Embryonic facial prominence (tissue), 1 donor: ENCODE measurements at regions not wholly inside any gene's neighbourhood (a gene's known extent, or its start where the extent isn't known, plus 50 kb on each side); places are given as distances from the start of the nearest gene placed in this dataset.
"Not testable (repeated sequence)": the region's sequence is repeated elsewhere in the genome, so short reads cannot be mapped to it uniquely, and the experiment has no call there.

Experiments
- DNase-seq: peaks from one replicate; pipeline ENCODE4 v3.0.0-alpha.2; 2016; ENCODE audit errors: extremely low spot score

GRCh38 chr5:130955041-130955440 lies 210.0 kb downstream of the HINT1 start:
- no peak for DNase-seq

GRCh38 chr5:130954336-130954735 lies 210.7 kb downstream of the HINT1 start:
- no peak for DNase-seq

- no peak for DNase-seq
Measured at GRCh38 chr5:130939059-130939458, 226.0 kb downstream of the HINT1 start.

GRCh38 chr5:130937046-130937445 lies 228.0 kb downstream of the HINT1 start:
- no peak for DNase-seq

- DNase-seq: no peak
Measured at GRCh38 chr5:130923543-130924124, 241.4 kb downstream of the HINT1 start.

GRCh38 chr5:130912088-130912487 lies 253.0 kb downstream of the HINT1 start:
- no peak for DNase-seq

GRCh38 chr5:130908186-130908585 lies 256.9 kb downstream of the HINT1 start:
- DNase-seq: no peak

GRCh38 chr5:130897537-130898195 lies 267.4 kb downstream of the HINT1 start:
- DNase-seq: not testable (repeated sequence)

- DNase-seq: not testable (repeated sequence)
Measured at GRCh38 chr5:130897181-130897536, 267.9 kb downstream of the HINT1 start.

GRCh38 chr5:130896636-130897035 lies 268.4 kb downstream of the HINT1 start:
- no peak for DNase-seq

GRCh38 chr5:130893006-130893405 lies 272.1 kb downstream of the HINT1 start:
- no peak for DNase-seq

- no peak for DNase-seq
Measured at GRCh38 chr5:130890610-130891009, 274.4 kb downstream of the HINT1 start.

GRCh38 chr5:130885691-130886090 lies 279.4 kb downstream of the HINT1 start:
- no peak for DNase-seq

- no peak for DNase-seq
Measured at GRCh38 chr5:130885027-130885426, 280.0 kb downstream of the HINT1 start.

GRCh38 chr5:130884023-130884422 lies 281.0 kb downstream of the HINT1 start:
- no peak for DNase-seq

GRCh38 chr5:130875656-130876055 lies 289.4 kb downstream of the HINT1 start:
- no peak for DNase-seq

GRCh38 chr5:130874861-130875417 lies 290.1 kb downstream of the HINT1 start:
- no peak for DNase-seq

- DNase-seq: no peak
Measured at GRCh38 chr5:130871346-130872086, 293.5 kb downstream of the HINT1 start.

- no peak for DNase-seq
Measured at GRCh38 chr5:130870691-130871090, 294.4 kb downstream of the HINT1 start.

GRCh38 chr5:130868186-130868840 lies 296.7 kb downstream of the HINT1 start:
- no peak for DNase-seq

GRCh38 chr5:130845049-130845765 lies 319.8 kb downstream of the HINT1 start:
- no peak for DNase-seq
